GM06990 (cell line): ENCODE measurements at regions not wholly inside any gene's neighbourhood (a gene's known extent, or its start where the extent isn't known, plus 50 kb on each side); places are given as distances from the start of the nearest gene placed in this dataset.

Experiments
- DNase-seq: peaks from one replicate; pipeline ENCODE4 v3.0.0-alpha.2; 2011; ENCODE audit not compliant: insufficient read length; ENCODE audit errors: extremely low read depth
- H3K27me3 ChIP-seq: replicated peaks from 2 replicates; pipeline ENCODE4 v1.6.0; 2011; ENCODE audit warnings: low read length; ENCODE audit not compliant: control insufficient read depth, insufficient read depth
- H3K36me3 ChIP-seq: 2 replicates; pipeline ENCODE4 v1.5.1; 2011; ENCODE audit warnings: low read length; ENCODE audit not compliant: control insufficient read depth, insufficient read depth
- H3K4me3 ChIP-seq: replicated peaks from 2 replicates; pipeline ENCODE4 v1.5.1; 2011; ENCODE audit warnings: low read depth, mild to moderate bottlenecking, control low read depth, low read length
- TF ChIP-seq, protein P1 (sequence below): IDR thresholded peaks from 2 replicates; pipeline ENCODE4 v1.5.1; 2011; ENCODE audit warnings: low read length, control low read depth, mild to moderate bottlenecking, inconsistent platforms; ENCODE audit not compliant: insufficient read depth, poor library complexity, severe bottlenecking

DNA sequence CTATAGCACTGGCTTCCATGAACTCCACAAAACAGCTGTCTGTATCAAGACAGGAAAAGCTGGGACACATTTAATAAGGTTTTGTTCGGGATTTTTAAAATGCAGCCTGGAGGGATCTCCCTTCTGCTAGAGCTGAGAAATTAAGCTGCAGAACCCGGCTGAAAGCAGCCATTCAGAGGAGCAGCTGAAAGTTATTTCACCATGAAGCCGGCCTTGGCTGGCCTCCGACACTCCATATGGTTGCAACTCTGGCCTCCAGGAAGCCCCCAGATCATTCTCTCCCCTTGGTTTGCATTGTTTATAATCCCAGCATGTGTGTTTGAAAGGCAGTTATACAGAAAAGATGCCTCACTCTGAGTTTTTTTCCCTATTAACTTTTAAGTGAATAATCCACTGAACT, 239.4 kb downstream of the SPATA18 start:
- H3K36me3 ChIP-seq, result no peaks in the 10 kb centered on the region
- DNase-seq, result no peak
- H3K27me3 ChIP-seq, result no peaks in the 10 kb centered on the region
- TF ChIP-seq, protein P1, sequence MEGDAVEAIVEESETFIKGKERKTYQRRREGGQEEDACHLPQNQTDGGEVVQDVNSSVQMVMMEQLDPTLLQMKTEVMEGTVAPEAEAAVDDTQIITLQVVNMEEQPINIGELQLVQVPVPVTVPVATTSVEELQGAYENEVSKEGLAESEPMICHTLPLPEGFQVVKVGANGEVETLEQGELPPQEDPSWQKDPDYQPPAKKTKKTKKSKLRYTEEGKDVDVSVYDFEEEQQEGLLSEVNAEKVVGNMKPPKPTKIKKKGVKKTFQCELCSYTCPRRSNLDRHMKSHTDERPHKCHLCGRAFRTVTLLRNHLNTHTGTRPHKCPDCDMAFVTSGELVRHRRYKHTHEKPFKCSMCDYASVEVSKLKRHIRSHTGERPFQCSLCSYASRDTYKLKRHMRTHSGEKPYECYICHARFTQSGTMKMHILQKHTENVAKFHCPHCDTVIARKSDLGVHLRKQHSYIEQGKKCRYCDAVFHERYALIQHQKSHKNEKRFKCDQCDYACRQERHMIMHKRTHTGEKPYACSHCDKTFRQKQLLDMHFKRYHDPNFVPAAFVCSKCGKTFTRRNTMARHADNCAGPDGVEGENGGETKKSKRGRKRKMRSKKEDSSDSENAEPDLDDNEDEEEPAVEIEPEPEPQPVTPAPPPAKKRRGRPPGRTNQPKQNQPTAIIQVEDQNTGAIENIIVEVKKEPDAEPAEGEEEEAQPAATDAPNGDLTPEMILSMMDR, result no peak
- no peak overlapping the region for H3K4me3 ChIP-seq

DNA sequence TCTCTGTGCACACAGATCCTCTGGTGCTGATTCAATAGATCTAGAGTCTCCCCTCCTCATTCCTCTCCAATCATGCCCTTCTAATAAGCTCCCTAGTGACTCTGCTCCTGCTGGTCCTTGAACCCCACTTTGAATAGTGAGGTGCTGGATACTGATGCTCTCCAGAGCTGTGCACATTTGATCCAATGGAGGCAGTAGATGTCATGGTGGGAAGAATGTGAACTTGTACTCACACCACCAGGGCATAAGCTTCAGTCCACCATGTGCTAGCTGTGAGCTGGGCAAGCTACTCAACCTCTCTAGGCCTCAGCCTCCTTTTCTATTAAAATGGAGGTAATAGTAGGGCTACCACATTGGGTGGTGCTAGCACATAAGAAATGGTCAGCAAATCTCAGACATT, 241.1 kb downstream of the SPATA18 start:
- H3K27me3 ChIP-seq, result no peaks in the 10 kb centered on the region
- no peak overlapping the region for H3K4me3 ChIP-seq
- TF ChIP-seq, protein P1, result no peak
- DNase-seq, result no peak
- no peaks in the 10 kb centered on the region for H3K36me3 ChIP-seq

DNA sequence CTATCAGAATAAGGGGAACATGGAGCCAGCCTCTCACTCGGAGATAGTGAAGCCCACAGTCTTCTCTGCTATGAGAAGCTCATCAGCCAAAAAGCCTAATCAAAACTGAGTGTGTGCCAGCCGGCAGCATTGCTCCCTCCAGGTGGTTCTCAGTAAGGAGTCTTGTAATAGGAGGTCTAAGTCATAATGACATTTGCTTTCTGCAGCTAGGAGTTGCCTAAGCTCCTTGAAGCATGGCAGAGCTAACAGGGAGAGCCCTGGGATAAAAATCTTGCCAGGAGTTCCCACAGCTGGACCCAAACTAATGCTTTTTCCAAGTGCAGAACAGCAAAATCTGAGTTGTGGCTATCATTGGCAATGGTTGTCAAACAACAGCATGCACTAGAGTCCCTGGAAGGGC, 245.2 kb downstream of the SPATA18 start:
- H3K27me3 ChIP-seq, result no peaks in the 10 kb centered on the region
- no peak overlapping the region for H3K4me3 ChIP-seq
- H3K36me3 ChIP-seq, result no peaks in the 10 kb centered on the region
- TF ChIP-seq, protein P1, result no peak
- no peak for DNase-seq

DNA sequence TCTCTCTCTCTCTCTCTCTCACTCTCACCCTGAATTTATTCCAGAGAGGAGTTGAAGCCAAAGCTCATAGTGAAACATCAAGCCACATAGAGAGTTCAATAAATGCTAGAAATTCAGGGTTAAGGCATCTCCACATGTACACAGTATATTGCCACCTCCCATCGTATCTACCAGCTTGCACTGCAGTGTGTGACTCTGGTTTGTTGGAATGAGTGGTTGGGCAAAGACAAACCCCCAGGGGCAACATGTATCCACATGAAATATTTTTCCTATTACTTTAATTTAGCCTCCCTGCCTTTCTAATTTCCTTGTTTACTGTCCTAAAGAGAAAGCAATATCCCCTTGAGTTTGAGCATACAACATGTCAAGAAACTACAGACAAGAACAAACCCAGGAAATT, 247.3 kb downstream of the SPATA18 start:
- Histone ChIP-seq H3K27me3 (no peaks in the 10 kb centered on the region), H3K36me3 (no peaks in the 10 kb centered on the region), H3K4me3 (no peak overlapping the region)
- TF ChIP-seq, protein P1, result no peak
- no peak for DNase-seq

DNA sequence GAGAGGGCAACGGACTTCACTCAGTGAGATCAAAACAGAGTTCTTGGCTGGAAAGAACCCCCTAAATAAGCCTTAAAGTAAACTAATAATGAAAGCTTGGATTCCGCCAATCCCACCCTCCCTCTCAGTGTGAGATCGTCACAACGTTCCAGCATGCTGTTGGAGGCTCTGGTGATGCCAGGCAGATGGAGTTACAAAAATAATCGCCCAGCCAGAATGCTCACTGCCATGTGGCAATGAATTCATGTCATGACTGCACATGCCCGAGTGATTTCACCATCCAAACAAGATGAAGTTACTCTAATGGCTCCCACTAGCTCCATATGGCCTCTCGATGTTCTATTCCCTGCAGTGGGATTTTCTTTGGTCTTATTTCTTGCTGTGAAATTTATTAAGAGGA, 248.0 kb downstream of the SPATA18 start:
- DNase-seq, result no peak
- Histone ChIP-seq H3K4me3 (no peak overlapping the region), H3K36me3 (no peaks in the 10 kb centered on the region)

DNA sequence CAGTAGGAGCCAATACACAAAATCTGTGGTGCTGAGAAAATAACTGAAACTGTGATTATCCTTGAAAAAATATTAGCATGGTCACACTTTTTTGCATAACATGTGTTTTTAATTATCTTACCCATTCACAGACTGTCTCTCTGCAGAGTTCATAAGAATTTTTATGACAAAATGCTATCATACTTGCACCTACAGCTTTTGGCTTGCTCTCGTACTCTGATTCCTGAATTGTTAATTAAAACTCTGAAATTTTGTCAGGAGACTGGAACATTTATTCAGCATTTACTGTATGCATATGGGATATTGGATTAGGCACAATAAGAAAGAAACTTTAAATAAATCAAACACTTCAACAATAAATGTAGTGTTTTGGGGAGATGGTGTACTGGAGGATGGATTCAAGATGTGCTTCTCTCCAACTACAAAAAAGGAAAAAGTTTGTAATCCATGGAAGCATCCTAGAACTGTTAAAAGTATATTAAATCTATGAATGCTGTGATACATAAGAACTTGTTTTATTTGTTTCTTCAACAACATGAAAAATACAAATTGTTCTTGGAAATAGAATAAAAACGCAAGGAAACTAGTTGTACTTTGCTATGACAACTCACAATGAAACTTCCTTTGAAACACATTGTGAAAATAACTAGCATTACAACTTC, 260.5 kb downstream of the SPATA18 start:
- H3K36me3 ChIP-seq, result no peaks in the 10 kb centered on the region
- no peak overlapping the region for H3K4me3 ChIP-seq
- no peak for DNase-seq
- H3K27me3 ChIP-seq, result no peaks in the 10 kb centered on the region
- TF ChIP-seq, protein P1, result no peak

More for the DNA sequence above, 248.0 kb downstream of the SPATA18 start:
- TF ChIP-seq, protein P1, result no peak
- no peaks in the 10 kb centered on the region for H3K27me3 ChIP-seq
